ENCODE measurements at regions not wholly inside any gene's neighbourhood (a gene's known extent, or its start where the extent isn't known, plus 50 kb on each side); places are given as distances from the start of the nearest gene placed in this dataset.
"Not testable (repeated sequence)": the region's sequence is repeated elsewhere in the genome, so short reads cannot be mapped to it uniquely, and the experiment has no call there.

DNA sequence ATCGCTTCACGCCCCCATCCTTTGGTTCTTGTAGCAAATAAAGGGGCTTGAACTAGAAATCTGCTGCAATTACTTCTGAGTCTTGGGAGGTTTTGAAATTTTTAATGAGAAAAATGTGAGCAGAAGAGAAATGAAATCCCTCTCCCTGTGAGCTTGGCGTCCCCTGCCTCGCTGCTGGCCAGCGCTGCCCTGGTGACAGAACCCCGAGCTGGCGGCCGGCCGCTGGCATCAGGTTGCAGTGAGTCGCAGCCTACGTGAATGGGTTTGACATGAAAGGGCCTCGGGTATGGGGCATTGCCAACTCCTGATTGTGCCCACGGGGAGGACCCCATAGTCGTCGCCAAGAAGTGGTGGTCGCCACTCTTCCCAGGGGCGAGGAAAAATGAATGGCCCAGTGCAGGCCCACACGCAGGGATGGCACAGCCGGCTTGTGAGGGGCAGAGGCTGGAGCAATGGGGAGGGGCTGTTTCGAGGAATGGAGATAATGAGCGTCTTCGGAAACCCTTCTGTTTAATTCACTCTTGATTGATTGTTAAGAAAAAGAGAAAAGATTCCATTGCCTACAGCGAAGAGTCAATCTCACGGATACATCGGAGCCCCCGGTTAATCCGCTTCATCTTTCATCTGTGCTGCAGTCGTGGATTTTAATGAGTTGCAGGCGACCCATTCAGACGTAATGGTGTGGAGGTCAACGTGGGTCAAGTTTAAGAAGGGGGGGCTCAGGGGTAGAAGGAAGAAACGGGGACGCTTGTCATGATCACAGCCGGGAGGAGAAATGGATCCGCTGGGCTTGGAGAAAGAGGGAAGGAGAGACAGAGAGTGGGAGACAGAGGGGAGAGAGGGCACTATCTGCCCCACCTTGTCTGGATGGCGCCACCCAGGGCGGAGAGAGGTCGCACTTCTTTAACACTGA, 380.1 kb downstream of the THBS2 start:
- DNase-seq, result no peak

DNA sequence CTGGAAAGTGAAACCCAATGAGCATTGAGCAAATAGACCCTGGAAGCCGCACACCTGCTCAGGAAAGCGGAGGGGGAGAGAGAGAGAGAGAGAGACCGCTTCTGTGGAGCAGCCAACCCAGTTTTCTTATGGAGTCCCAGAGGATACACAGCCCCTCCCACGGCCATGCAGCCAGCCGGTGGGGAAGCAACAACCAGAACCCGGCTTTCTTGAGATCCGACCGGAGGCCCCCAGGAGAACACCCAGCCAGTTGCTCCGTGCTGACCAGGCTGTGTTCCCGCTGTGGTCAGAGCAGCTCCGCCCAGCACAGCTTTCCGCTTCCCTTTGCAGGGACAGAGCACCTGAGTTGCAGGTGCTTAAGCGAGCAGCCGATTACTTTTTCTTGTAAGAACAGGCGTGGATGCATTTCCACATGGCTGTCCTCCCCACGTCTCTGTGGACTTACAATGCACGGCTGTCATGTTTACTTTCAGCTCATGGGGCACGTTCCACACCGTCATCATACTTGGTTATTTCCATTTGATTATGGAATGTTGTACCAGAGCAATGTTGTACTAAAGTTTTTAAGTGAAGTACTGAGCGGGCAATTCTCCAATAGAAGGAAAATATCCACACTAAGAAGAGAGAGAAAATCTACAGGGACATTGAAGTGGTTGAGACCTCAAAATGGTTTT, 381.9 kb downstream of the THBS2 start:
- no peak for DNase-seq

DNA sequence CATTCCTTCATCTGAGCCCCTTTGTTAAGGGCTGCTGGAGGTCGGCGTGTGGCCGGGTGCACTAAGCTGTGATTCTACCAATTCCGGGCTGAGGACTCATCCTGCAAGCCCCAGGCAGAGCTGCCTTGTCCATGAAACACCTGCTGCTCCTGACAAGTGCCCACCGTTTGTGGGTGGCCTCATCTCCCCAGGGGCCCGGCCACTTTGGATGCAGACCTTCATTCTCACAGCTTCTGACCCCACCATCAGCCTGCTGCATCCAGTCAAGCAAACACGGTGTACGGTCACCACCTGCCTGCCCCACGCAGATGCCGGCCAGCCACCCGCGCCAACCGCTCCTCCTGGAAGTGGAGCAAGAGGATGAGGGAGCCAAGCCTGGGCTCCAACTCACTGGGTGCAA, 382.7 kb downstream of the THBS2 start:
- DNase-seq, result no peak

DNA sequence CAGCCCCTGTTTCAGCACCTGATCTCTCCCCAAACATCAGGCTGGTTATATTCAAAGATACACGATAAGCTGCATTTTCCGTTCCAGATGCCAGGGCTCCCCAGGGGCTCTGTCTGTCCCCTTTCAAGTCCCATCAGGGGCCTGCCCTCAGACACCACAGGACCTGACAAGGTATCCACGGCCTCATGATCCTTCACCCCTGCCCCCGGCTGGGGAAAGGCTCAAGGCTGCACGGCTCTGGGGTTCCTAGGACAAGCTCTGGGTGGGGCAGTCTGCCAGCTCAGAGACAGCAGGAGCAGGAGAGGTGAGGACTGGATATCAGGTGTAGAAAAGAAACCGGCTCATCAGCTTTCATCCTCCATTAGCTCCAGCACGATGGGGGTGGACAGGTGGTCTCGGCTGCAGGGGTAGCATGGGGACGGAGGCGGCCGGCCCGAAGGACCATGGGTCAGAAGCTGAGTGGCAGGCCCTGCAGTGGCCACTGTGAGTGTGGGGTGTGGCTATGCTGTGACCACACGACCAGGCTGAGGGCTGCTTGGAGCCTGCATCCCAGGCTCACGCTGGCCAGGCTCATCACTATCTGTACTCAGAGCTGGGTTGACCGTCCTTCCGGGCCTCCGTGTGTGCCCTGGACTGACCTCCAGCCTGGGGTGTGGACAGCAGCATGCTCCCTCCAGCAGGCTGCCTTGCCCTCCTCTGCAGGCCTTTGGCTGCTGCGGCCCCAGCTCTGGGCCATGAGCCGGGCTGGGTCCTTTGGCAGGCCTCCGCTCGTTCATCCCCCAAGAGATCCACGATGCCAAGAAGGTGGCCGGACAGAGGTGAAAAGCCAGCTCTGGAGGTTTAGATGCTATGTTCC, 386.2 kb downstream of the THBS2 start:
- DNase-seq, result no peak

DNA sequence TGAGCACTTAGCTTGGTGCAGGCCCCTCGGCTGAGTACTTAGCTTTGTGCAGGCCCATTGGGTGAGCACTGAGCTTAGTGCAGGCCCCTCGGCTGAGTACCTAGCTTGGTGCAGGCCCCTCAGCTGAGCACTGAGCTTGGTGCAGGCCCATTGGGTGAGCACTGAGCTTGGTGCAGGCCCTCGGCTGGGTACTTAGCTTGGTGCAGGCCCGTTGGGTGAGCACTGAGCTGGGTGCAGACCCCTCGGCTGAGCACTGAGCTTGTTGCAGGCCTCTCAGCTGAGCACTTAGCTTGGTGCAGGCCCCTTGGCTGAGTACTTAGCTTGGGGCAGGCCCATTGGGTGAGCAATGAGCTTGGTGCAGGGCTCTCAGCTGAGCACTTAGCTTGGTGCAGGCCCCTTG, 387.1 kb downstream of the THBS2 start:
- no peak for DNase-seq

DNA sequence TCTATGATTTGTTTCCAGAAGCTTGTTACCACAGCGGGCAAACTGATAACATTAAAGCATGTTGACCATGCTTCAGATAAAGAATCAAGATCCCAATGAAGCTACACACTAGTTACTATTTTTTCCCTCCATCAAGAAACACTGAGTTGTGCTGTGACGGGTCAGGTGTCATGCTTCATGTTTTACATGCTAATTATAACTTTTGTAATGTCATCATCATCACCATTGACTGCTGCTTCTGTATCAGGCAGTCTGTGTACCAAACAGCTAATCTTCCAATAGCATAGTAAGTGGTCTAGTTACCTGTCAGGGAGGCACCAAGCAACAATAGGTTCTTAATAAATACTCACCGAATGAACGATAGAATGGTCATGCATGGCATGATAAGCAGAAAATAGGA, 388.1 kb downstream of the THBS2 start:
- DNase-seq, result no peak

DNA sequence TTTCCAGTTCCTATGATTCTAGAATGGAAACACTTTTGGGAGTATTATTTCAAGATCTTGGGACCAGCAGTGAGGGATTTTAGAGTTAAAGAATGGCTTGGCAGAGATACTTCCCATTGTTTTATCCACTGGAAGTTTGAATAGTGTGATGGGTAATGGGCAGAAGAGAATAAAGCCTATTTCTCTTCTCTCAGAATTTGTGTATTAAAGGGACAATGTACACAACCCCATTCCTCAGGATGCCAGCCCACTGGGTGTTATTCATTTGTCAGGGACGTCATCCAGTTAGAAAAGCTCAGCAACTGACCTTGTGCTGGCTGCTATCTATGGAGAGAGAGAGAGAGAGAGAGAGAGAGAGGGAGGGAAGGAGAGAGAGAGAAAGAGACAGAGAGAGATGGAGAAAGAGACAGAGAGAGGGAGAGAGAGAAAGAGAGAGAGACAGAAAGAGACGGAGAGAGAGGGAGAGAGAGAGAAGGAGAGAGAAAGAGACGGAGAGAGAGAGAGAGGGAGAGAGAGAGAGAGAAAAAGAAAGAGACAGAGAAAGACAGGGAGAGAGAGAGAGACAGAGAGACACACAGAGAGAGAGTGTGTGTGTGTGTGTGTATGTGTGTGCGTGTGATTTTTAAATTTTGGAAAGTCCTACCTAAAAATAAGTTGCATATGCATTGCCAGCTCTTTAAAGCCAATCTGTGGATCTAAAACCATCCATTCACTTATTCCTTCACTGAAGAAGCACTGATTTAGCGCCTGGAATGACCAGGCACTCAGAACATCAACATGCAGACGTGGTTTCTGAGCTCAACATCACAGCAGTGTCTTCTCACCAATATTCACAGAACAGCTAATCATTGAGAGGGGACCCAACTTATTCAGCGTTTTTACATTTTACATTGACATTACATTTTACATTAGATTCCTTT, 388.8 kb downstream of the THBS2 start:
- DNase-seq, result no peak

DNA sequence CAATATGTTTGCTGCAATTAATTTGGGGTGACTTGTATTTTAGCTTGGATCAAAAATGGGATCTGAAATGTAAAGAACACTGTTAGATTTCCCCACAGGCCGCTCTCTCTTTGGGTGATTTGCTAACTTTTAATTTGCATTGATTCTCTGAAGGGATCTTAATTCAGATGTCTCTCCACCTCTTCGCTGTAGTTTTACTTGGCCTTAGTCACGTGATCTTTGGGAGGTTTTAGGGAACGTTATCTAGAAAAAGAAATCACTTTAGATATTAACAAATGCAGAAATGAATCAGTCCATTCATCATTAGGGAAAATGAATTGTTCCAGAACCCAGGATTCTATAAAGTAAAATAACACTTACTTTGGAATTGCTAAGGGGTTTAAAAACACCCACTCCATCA, 390.2 kb downstream of the THBS2 start:
- DNase-seq, result no peak

DNA sequence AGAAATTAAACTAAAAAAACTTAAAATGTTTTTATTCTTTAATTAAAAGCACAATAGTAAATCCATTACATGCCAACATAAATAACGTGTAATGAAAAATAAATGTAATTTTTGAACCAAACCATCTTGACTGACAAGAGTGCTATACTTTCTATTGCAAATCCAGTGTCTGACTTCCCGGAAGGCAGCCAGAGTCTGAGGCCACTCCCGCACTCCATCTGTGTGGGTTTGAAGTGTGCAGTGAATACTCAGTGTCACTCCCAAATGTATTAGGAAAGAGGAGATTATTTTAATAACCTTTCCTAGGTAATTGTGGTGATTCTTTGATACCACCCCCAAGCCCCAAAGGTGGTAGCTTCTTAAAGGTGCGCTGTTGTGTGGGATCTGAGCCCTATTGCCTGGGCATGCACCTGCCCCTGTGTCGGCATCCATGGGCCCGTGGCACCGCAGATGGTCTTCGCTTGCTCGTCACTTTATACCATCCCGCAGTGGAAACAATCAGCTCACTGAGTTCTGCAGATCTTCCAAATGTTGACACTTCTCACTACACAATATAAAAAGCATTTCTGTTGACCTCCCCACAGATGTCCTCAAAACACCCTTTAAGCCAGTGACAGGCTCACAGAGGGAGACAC, 391.2 kb downstream of the THBS2 start:
- DNase-seq, result no peak

DNA sequence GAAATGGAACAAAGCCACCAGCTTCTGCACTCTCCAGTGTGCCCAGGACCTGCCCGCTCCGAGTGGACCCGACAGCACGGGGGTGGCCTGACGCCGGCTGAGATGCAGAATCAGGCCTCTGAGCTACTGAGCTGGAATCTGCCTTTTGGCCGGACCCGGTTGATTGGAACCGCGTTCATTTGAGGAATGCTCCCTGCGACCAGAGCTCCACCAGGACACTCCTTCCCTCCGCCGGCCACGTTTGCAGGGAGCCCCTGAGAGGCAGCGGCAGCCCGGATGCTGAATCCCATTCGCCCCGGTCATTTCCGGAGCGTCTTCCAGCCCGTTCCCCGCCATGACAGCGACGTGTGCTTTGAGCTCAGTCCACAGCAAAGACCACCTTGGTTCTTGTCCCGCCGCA, 392.7 kb downstream of the THBS2 start:
- no peak for DNase-seq

DNA sequence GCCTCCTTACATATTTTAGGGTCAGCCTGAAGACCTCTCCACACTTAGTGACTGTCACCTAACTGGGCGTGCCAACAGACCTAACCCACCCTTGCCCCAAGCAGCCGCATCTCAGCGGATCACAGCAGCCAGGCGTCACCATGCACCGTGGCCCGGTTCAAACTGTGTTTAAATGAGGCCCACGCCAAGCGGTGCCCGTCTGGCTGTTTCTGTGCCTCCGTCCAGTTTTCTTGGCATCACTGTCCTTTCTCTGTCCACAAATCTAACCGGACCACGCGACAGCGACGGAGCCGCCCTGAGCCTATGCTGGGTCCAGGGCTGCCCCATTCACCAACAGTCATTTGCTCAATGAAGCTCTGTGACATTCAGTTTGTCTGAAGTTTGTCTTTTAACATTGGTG, 393.3 kb downstream of the THBS2 start:
- no peak for DNase-seq

DNA sequence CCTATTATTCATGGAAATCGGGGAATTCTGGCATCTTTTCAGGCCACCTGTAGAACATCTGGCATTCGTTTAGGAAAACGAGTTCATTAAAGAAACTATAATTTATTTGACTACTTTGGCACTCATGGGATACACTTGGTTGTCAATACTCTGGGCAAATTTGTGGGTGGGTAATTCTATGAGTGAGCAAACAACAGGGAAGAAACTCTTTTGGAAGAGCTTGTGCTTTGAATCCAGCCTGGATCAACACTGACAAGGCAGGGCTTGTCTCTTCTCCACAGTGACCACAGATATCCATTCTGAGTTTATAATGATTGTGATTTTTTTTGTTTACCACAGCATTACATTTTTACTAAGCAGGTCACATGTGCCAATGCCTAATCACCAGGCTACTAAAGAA, 394.7 kb downstream of the THBS2 start:
- DNase-seq, result no peak

DNA sequence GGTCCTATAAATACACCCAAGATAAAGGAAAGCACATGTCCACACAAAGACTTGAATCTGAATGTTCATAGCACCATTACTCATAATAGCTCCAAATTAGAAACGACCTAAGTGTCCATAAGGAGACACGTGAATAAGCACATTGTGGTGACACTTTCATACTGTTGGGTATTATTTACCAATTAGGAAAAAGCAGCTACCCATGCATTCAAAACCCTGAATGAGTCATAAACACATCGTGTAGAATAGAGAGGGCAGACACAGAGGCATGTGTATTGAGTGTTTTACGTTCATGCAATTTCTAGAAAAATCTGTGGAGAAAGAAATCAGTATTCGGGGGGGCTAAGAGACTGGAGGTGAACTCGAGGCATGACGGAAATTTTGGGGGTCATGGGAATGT, 396.7 kb downstream of the THBS2 start:
- DNase-seq, result no peak

DNA sequence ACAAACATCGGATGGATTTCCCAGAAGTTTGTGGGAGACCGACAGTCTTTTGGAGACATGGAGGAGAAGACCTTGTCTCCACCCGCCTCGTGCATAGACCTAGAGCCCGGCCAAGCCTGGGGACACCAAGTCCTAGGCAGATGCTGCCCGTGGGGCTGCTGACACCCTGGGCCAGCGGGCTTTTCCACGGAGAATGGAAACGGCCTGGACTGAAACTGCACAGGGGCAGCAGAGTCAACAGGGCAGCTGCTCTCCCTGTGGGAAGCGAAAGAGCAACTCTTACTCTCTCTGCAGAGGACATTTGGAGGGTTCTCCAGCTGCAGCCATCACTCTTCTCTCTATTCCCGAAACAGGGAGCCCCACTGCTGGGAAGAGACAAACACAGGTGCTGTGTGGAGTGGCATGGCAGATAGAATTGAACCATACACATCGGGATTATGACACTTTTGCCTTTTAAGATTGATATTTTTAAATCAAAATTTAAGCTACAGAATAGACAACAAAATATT, 401.2 kb downstream of the THBS2 start:
- no peak for DNase-seq

DNA sequence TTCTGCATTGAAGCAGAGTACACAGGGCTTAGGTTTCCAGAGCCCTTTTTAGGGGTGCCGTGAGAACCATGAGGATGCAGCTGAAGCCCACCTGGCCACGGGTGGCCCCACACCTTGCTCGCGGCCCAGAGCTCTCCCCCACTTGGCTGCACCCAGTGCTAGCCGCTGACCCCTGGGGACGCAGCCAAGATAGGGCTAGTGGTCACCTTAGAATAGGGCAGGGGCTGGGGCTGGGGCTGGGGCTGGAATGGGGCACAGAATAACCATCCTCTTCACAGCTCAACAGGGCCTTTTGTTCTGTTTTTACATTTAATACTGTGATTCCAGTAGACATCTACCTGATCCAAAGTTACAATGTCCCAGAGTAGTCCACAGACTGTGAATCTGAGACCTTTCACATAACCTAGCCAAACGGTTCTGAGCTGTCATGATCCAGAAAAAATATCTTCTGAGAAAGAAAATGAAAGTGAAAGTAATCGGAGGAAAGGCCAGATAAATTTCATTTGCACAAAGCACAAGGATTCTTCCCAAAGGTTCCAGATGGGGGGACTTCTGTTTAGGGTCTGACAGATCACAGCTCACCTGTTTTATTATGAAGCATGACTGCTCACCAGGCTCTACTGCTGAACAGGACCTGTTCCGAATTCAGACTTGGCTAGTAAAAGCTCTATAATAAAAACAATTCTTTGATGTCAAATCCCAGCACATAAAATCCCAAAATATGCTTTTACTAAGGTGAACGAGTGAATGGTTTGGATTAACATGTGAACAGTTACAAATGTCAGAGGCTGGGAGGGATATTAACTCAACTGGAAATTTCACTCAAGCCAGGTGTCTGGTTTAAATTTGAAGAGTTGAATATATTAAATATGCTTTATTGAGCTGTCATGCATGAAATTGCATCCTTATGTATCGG, 401.9 kb downstream of the THBS2 start:
- no peak for DNase-seq

DNA sequence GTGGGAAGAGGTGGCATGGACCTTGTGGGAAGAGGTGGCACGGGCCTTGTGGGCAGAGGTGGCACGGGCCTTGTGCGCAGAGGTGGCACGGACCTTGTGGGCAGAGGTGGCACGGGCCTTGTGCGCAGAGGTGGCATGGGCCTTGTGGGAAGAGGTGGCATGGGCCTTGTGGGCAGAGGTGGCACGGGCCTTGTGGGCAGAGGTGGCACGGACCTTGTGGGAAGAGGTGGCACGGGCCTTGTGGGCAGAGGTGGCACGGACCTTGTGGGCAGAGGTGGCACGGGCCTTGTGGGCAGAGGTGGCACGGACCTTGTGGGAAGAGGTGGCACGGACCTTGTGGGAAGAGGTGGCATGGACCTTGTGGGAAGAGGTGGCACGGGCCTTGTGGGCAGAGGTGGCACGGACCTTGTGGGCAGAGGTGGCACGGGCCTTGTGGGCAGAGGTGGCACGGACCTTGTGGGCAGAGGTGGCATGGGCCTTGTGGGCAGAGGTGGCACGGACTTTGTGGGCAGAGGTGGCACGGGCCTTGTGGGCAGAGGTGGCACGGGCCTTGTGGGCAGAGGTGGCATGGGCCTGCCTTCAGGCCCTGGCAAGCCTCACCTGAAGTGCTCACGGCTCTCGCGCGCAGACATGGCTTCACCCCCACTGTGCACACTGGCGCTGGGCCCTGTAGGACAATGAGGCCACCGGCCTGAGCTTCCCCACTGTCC, 403.5 kb downstream of the THBS2 start:
- DNase-seq, result not testable (repeated sequence)

DNA sequence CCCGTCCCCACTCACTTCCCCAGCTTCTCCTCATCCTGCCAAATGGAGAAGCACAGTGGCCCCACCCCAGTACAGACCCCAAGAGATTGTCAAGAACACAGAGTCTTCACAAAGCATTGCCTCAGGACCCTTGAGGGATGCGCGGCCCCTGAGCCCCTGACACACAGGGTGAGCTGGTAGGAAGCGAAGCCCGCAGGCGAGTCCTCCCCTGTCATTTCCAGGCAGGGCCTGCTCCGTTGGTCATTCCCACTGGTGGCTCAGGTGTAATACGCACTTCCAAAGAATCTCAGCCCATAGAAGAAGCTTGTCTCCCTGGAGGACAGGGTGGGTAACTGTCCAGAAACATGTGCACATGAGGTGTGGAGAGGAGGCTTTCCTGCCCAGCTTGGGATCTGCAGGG, 404.2 kb downstream of the THBS2 start:
- no peak for DNase-seq

DNA sequence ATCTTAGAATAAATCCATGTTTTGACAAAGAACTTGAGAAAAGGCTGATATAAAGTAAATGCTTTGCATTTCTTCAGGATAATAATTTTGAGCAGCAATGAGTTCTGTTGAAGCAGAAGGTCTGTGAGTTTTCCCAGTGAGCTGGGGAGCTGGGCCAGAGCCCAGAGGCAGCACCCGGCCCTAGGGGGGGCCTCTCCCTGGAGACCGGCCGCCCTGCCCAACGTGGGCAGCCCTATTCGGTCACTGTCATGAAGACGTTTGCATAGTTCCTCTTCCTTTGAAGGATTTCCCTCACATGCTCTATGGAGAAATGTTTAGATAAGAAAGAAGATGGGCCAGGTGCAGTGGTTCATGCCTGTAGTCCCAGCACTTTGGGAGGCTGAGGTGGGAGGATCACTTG, 404.8 kb downstream of the THBS2 start:
- no peak for DNase-seq

DNA sequence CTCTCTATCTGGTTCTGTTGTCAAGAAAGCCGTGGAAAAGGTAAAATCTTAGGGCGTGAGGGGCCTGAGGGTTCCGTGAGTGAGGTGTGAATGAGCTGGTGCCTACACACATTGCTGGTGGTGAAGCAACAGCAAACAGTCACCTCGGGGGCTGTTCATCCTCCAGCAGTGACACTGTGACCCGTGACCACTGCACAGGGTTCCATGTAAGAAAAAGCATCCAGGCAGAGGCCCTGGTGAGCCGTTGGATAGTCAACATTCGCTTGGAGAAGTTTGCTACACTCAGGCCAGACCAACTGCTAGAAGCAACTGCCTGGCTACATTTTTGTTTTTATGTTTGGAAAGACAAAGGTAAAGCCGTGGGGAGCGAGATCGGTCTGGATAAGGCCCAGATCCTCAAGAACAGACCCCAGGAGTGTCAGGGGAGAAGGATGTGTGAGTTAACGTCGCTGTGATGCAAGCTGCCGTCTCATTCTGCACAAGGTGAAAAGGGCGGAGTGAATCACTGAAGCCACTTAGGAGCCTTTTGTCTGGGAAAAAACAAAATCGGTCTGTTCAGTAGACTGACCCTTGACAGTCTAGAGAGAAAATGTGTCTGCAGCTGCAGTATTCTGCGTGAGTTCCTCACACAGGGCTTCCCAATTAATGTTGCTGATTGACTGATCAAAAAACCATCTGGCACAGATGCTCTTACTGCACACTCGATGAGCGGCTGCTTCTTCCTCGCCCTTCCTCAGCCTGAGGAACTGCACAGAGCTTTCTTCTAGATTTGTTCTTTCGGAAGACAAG, 404.0 kb downstream of the SMOC2 start:
- no peak for DNase-seq

Data from inflammatory macrophage (primary cell).